Heart right ventricle (tissue), 16 donors: ENCODE measurements at regions not wholly inside any gene's neighbourhood (a gene's known extent, or its start where the extent isn't known, plus 50 kb on each side); places are given as distances from the start of the nearest gene placed in this dataset.

Experiments
- ATAC-seq, 8 donors: fragments of 200-7000 bp; cut with Tn5 transposase; one replicate each; pipeline ENCODE4 v1.9.1; 2020; ENCODE audit warnings: mild to moderate bottlenecking in 8 of 8, moderate library complexity in 8 of 8, moderate number of reproducible peaks in 1 of 8
- DNase-seq, 2 donors: peaks; one replicate each; pipeline ENCODE4 v3.0.0-alpha.2; 2020
- H3K27ac ChIP-seq, 10 donors: fragments of 200-600 bp; sonication (generic) in 2 of 10; one replicate each; pipeline versions ENCODE4 v1.5.0 to v1.8.0; 2020 to 2022; ENCODE audit warnings: mild to moderate bottlenecking in 3 of 10
- H3K27me3 ChIP-seq, 7 donors: fragments of 200-600 bp; one replicate each; pipeline ENCODE4 v1.8.0; 2021 to 2022; ENCODE audit warnings: mild to moderate bottlenecking in 2 of 7
- H3K36me3 ChIP-seq, 9 donors: fragments of 200-600 bp; sonication (generic) in 1 of 9; one replicate each; pipeline versions ENCODE4 v1.5.0 to v1.8.0; 2020 to 2022; ENCODE audit warnings: mild to moderate bottlenecking in 2 of 9
- H3K4me1 ChIP-seq, 9 donors: fragments of 200-600 bp; sonication (generic) in 1 of 9; one replicate each; pipeline versions ENCODE4 v1.5.0 to v1.8.0; 2020 to 2022; ENCODE audit warnings: mild to moderate bottlenecking in 4 of 9
- H3K4me3 ChIP-seq, 10 donors: fragments of 200-600 bp; sonication (generic) in 2 of 10; one replicate each; pipeline versions ENCODE4 v1.5.0 to v1.8.0; 2020 to 2022; ENCODE audit warnings: mild to moderate bottlenecking in 7 of 10, moderate library complexity in 2 of 10
- H3K9me3 ChIP-seq, 11 donors: fragments of 200-600 bp in 10 of 11; sonication (generic) in 2 of 11; one replicate each; pipeline versions ENCODE4 v1.5.0 to v1.8.0; 2013 to 2022; ENCODE audit warnings: mild to moderate bottlenecking in 2 of 11, control low read depth in 1 of 11, moderate library complexity in 1 of 11
- WGBS, 2 donors: extraction: QIAGEN DNeasy Blood & Tissue Kit; methylation state at CpG; one replicate each; pipeline ENCODE4 v1.1.7; 2013; ENCODE audit warnings: inconsistent platforms in 1 of 2; 5-methylcytosine and 5-hydroxymethylcytosine counted together
- intact Hi-C, 10 donors: fragments of 100-400 bp; cut with DNase I; formaldehyde crosslinking; loops; one replicate each; pipeline versions ENCODE4 v1.11.1 to v1.14.2; 2022
- TF ChIP-seq, protein P1 (sequence below), 9 donors: fragments of 200-600 bp; sonication (generic) in 2 of 9; IDR thresholded peaks; one replicate each; pipeline versions ENCODE4 v1.5.0 to v1.8.0; 2021 to 2022; ENCODE audit warnings: antibody characterized with exemption in 9 of 9, mild to moderate bottlenecking in 5 of 9, moderate library complexity in 1 of 9
- donor health status: Arrhythmogenic right ventricular cardiomyopathy.
- donor health status: ischemic (EF 13 %, LVEDD 7.1; RV severe dilation, severe dysfunction).
- donor health status: healthy with polysubstance abuse.
- donor health status: DM: no; HTN: yes; CAD: no.
- donor health status: DM: no; HTN: no; CAD: no.
- donor health status: ischemic (EF 25% LVEDD 6.9; RV normal size, moderate dysfunction).
- donor health status: ischemic (EF 25% LVEDD 5.7; RV mildly dilated, moderate dysfunction).
- donor health status: healthy.
- donor health status: DM: yes; HTN: yes; CAD: no.
- donor health status: Ischemic cardiomyopathy.
- donor health status: ischemic (EF 35%, LVEDD 5.7; RV mildly dilated, moderate dysfunction).
- donor health status: nonischemic (EF 11% LVEDD 7.7; RV severe dilation, severe dysfunction).
- donor health status: DM: yes; HTN: yes; CAD: no.
- donor health status: PGD.
- donor health status: ischemic (EF 29% LVEDD 5.4; RV normal size, mild dysfunction).
- donor health status: nonischemic (EF 23%, LVEDD 6.1; RV moderate dilation, normal function).

DNA sequence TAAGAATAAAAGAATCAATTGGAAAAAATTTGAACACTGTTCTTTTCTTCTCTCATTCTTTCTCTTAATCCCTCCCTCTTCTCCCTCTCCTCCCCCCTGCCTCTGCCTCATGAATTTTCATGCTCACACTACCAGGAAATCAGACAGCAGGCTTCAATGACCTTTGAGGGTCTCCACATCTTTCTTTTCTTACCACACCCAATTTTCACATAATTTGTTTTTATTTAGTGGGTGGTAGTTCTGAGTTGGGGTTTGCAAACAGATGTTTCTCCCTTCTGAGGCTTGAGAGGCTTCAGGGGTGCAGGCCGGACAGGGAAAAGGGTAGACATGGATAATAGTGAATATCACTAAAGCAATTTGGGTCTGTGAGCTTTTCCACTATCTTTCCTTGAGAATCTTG is 95.5 kb downstream of the SPATA19 start:
- Histone ChIP-seq H3K9me3 (no peaks in the 10 kb centered on the region), H3K4me1 (no peaks in the 10 kb centered on the region), H3K27ac (no peak overlapping the region), H3K4me3 (no peak overlapping the region), H3K36me3 (no peaks in the 10 kb centered on the region), H3K27me3 (peaks cover 0 to 16% (median 4%) of the 10 kb centered on the region in 7 donors)
- no peak for ATAC-seq
- WGBS, 2 donors, result 92 to 97% methylated on average over 1 of the region's 1 CpG
- intact Hi-C loops, result no loop called here
- TF ChIP-seq, protein P1, sequence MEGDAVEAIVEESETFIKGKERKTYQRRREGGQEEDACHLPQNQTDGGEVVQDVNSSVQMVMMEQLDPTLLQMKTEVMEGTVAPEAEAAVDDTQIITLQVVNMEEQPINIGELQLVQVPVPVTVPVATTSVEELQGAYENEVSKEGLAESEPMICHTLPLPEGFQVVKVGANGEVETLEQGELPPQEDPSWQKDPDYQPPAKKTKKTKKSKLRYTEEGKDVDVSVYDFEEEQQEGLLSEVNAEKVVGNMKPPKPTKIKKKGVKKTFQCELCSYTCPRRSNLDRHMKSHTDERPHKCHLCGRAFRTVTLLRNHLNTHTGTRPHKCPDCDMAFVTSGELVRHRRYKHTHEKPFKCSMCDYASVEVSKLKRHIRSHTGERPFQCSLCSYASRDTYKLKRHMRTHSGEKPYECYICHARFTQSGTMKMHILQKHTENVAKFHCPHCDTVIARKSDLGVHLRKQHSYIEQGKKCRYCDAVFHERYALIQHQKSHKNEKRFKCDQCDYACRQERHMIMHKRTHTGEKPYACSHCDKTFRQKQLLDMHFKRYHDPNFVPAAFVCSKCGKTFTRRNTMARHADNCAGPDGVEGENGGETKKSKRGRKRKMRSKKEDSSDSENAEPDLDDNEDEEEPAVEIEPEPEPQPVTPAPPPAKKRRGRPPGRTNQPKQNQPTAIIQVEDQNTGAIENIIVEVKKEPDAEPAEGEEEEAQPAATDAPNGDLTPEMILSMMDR (IDR thresholded peaks at IDR 0.05), result no peak
- DNase-seq, result no peak

DNA sequence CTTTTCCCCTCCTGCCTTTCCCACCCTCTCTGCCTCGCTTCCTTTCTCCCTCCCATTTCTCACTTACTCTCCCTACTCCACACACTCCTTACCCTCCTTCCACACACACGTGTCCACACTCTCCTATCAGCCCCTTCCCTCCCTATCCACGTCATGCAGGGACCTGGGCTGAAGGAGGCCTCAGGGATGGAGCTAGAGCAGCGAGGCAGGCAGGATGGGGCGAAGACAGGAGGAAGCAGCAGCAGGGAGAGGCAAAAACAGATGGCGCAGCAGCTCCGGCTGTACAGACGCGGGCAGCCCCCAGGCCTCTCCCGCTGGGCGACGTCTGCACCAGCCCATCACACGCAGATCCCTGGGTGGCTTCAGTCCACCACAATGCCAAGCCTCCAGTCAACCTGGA is 97.9 kb downstream of the SPATA19 start:
- ATAC-seq (no peak), DNase-seq (no peak)
- Histone ChIP-seq H3K27ac (no peak overlapping the region), H3K36me3 (no peaks in the 10 kb centered on the region), H3K4me1 (no peaks in the 10 kb centered on the region), H3K9me3 (no peaks in the 10 kb centered on the region), H3K4me3 (no peak overlapping the region), H3K27me3 (peaks cover 0 to 17% (median 9%) of the 10 kb centered on the region in 7 donors)
- WGBS, 2 donors, result 72 to 73% methylated on average over 13 of the region's 13 CpGs
- TF ChIP-seq, protein P1 (IDR thresholded peaks at IDR 0.05), result no peak
- intact Hi-C loops, result no loop called here

DNA sequence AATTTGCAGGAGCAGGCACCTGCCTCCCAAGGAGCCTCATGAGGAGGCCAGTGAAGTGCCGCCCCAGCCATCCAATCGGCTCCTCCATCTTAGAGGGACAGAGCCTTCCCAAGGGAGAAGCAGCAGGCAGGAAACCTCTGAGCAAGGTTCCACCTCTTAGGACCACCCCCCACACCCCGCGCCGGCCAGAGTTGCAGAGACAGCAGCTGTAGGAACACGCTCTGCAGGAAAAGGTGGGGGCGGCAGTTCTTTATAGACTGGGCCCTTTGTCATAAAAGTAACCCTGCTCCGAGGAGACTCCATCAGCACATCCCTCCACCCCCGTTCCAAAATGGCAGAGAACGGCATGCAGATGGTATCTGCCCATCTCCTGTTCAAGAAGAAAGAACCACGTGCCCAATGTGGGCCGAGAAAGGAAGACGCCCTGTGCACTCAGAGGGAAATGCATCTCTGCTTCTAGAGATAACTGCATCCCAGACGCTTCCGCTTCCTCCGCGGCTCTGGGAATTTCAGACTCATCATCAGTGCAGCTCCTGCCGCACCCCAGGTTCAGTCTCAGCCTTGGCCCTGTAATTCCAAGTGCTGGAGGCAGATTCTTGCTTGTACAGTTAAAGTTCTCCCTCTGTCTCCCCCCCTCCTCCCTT is 98.5 kb downstream of the SPATA19 start:
- no peak for ATAC-seq

DNA sequence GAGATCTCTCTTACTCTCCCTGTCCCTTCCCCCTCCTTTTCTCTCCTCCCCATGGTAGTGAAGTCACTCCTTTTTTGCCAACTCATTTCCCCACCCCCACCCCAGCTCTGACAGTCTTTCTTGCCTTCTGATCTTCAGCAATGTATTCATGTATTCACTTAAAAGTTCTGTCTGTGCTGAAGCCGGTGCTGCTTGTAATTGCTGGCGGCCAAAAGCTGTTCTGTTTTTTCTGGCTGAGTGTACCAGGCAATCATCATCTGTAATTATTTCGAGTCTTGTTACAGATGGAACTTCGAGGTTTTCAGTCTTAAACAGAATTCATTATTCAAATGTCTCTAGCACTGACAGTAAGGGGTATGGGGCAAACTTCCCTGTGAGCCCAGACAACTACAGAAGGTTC is 99.5 kb downstream of the SPATA19 start:
- TF ChIP-seq, protein P1 (IDR thresholded peaks at IDR 0.05), result no peak
- DNase-seq (no peak), ATAC-seq (peak in 1 of 8 donors; percentile 34)
- WGBS, 2 donors, result 50 to 62% methylated on average over 4 of the region's 4 CpGs
- Histone ChIP-seq H3K4me1 (no peaks in the 10 kb centered on the region), H3K9me3 (peaks cover 0 to under 1% (median 0%) of the 10 kb centered on the region in 11 donors), H3K27ac (no peak overlapping the region), H3K36me3 (no peaks in the 10 kb centered on the region), H3K27me3 (peaks cover 0 to 22% (median 9%) of the 10 kb centered on the region in 7 donors), H3K4me3 (no peak overlapping the region)
- intact Hi-C loops, result no loop called here

More for the DNA sequence above, 98.5 kb downstream of the SPATA19 start:
- Histone ChIP-seq H3K27ac (no peak overlapping the region), H3K36me3 (no peaks in the 10 kb centered on the region), H3K4me3 (no peak overlapping the region), H3K27me3 (peaks cover 0 to 22% (median 9%) of the 10 kb centered on the region in 7 donors), H3K4me1 (no peaks in the 10 kb centered on the region), H3K9me3 (no peaks in the 10 kb centered on the region)
- 42 to 45% methylated on average over 18 of the region's 18 CpGs for WGBS, 2 donors
- intact Hi-C loops, result no loop called here
- DNase-seq, result no peak
- TF ChIP-seq, protein P1 (IDR thresholded peaks at IDR 0.05), result no peak
